Activated naive CD4-positive, alpha-beta T cell treated with anti-CD3 and anti-CD28 coated beads, Interleukin-2, amount 10 ng/mL, durations not matched to agents 7 days and 5 days (primary cell): ENCODE measurements at regions not wholly inside any gene's neighbourhood (a gene's known extent, or its start where the extent isn't known, plus 50 kb on each side); places are given as distances from the start of the nearest gene placed in this dataset.
"Not testable (repeated sequence)": the region's sequence is repeated elsewhere in the genome, so short reads cannot be mapped to it uniquely, and the experiment has no call there.

Source experiments
- CTCF ChIA-PET: fragments of 350-600 bp; sonication (Branson Sonifier 250); formaldehyde crosslinking; loops from one replicate; lab custom pipeline; 2021; ENCODE audit warnings: antibody characterized with exemption; lab: Charles Lee
- DNase-seq: peaks from one replicate; pipeline ENCODE4 v3.0.0-alpha.2; 2020
- H3K27ac Mint-ChIP-seq: one replicate; pipeline ENCODE4 v1.8.0; 2021; ENCODE audit warnings: mild to moderate bottlenecking, moderate library complexity, mixed read lengths
- H3K27me3 Mint-ChIP-seq: one replicate; pipeline ENCODE4 v1.8.0; 2021; ENCODE audit warnings: mild to moderate bottlenecking, mixed read lengths
- H3K36me3 Mint-ChIP-seq: one replicate; pipeline ENCODE4 v1.8.0; 2021; ENCODE audit warnings: mixed read lengths
- H3K4me1 Mint-ChIP-seq: one replicate; pipeline ENCODE4 v1.8.0; 2021; ENCODE audit warnings: mixed read lengths
- H3K4me3 Mint-ChIP-seq: one replicate; pipeline ENCODE4 v1.8.0; 2021; ENCODE audit warnings: mild to moderate bottlenecking, moderate library complexity, mixed read lengths
- H3K9me3 Mint-ChIP-seq: one replicate; pipeline ENCODE4 v1.8.0; 2021; ENCODE audit warnings: mixed read lengths

- H3K9me3 Mint-ChIP-seq = no peaks in the 10 kb centered on the region
- no peaks in the 10 kb centered on the region for H3K4me1 Mint-ChIP-seq
- H3K27me3 Mint-ChIP-seq = peaks cover 4% of the 10 kb centered on the region
- H3K36me3 Mint-ChIP-seq = no peaks in the 10 kb centered on the region
- DNase-seq = no peak
- H3K4me3 Mint-ChIP-seq = no peak overlapping the region
- H3K27ac Mint-ChIP-seq = no peak overlapping the region
- CTCF ChIA-PET = no interaction called here
Observed at GRCh38 chr11:134940441-134941126, 528.5 kb upstream of the B3GAT1 start.

- CTCF ChIA-PET = no interaction called here
- Mint-ChIP-seq H3K27me3 (peaks cover 4% of the 10 kb centered on the region), H3K36me3 (no peaks in the 10 kb centered on the region), H3K4me1 (no peaks in the 10 kb centered on the region), H3K4me3 (no peak overlapping the region), H3K27ac (no peak overlapping the region), H3K9me3 (no peaks in the 10 kb centered on the region)
- DNase-seq = no peak
Observed at GRCh38 chr11:134939905-134940304, 527.9 kb upstream of the B3GAT1 start.

- Mint-ChIP-seq H3K4me1 (no peaks in the 10 kb centered on the region), H3K27me3 (peaks cover 4% of the 10 kb centered on the region), H3K36me3 (no peaks in the 10 kb centered on the region)
Observed at GRCh38 chr11:134939031-134939430, 527.0 kb upstream of the B3GAT1 start.

GRCh38 chr11:134938212-134938611, 526.2 kb upstream of the B3GAT1 start:
- H3K9me3 Mint-ChIP-seq = peaks cover 2% of the 10 kb centered on the region
- CTCF ChIA-PET = no interaction called here
- no peaks in the 10 kb centered on the region for H3K4me1 Mint-ChIP-seq
- no peaks in the 10 kb centered on the region for H3K36me3 Mint-ChIP-seq
- H3K27me3 Mint-ChIP-seq = no peaks in the 10 kb centered on the region
- DNase-seq = no peak
- H3K4me3 Mint-ChIP-seq = no peak overlapping the region
- no peak overlapping the region for H3K27ac Mint-ChIP-seq

More at GRCh38 chr11:134939031-134939430, 527.0 kb upstream of the B3GAT1 start:
- no peak for DNase-seq
- Mint-ChIP-seq H3K27ac (no peak overlapping the region), H3K4me3 (no peak overlapping the region), H3K9me3 (no peaks in the 10 kb centered on the region)
- CTCF ChIA-PET = no interaction called here

- DNase-seq, H3K4me3 Mint-ChIP-seq, H3K27ac Mint-ChIP-seq, H3K36me3 Mint-ChIP-seq, CTCF ChIA-PET, H3K9me3 Mint-ChIP-seq, H3K27me3 Mint-ChIP-seq, H3K4me1 Mint-ChIP-seq: not testable (repeated sequence)
Observed at GRCh38 chr11:134937193-134937592, 525.2 kb upstream of the B3GAT1 start.

- CTCF ChIA-PET = no interaction called here
- Mint-ChIP-seq H3K4me3 (no peak overlapping the region), H3K36me3 (no peaks in the 10 kb centered on the region)
Observed at GRCh38 chr11:134932761-134933160, 520.7 kb upstream of the B3GAT1 start.

GRCh38 chr11:134925432-134925831, 513.4 kb upstream of the B3GAT1 start:
- CTCF ChIA-PET = no interaction called here
- H3K27ac Mint-ChIP-seq = no peak overlapping the region
- peaks cover 22% of the 10 kb centered on the region for H3K9me3 Mint-ChIP-seq
- peaks cover 4% of the 10 kb centered on the region for H3K27me3 Mint-ChIP-seq
- DNase-seq = no peak
- no peak overlapping the region for H3K4me3 Mint-ChIP-seq
- H3K36me3 Mint-ChIP-seq = no peaks in the 10 kb centered on the region
- no peaks in the 10 kb centered on the region for H3K4me1 Mint-ChIP-seq

More at GRCh38 chr11:134932761-134933160, 520.7 kb upstream of the B3GAT1 start:
- no peaks in the 10 kb centered on the region for H3K27me3 Mint-ChIP-seq
- peaks cover 16% of the 10 kb centered on the region for H3K9me3 Mint-ChIP-seq
- DNase-seq = no peak
- no peak overlapping the region for H3K27ac Mint-ChIP-seq
- H3K4me1 Mint-ChIP-seq = no peaks in the 10 kb centered on the region

GRCh38 chr11:134923441-134923840, 511.4 kb upstream of the B3GAT1 start:
- Mint-ChIP-seq H3K4me1 (no peaks in the 10 kb centered on the region), H3K27me3 (peaks cover 4% of the 10 kb centered on the region), H3K9me3 (peaks cover 11% of the 10 kb centered on the region), H3K36me3 (no peaks in the 10 kb centered on the region), H3K27ac (no peak overlapping the region), H3K4me3 (no peak overlapping the region)
- DNase-seq = no peak
- CTCF ChIA-PET = no interaction called here

- Mint-ChIP-seq H3K4me3 (no peak overlapping the region), H3K36me3 (no peaks in the 10 kb centered on the region), H3K4me1 (no peaks in the 10 kb centered on the region), H3K27ac (no peak overlapping the region), H3K9me3 (peaks cover 4% of the 10 kb centered on the region), H3K27me3 (peaks cover 4% of the 10 kb centered on the region)
- CTCF ChIA-PET = no interaction called here
- no peak for DNase-seq
Observed at GRCh38 chr11:134921938-134922337, 509.9 kb upstream of the B3GAT1 start.

- Mint-ChIP-seq H3K9me3 (peaks cover 3% of the 10 kb centered on the region), H3K36me3 (no peaks in the 10 kb centered on the region), H3K4me1 (no peaks in the 10 kb centered on the region), H3K27me3 (peaks cover 4% of the 10 kb centered on the region), H3K27ac (no peak overlapping the region), H3K4me3 (no peak overlapping the region)
- no peak for DNase-seq
- CTCF ChIA-PET = no interaction called here
Observed at GRCh38 chr11:134920851-134921608, 509.0 kb upstream of the B3GAT1 start.

- Mint-ChIP-seq H3K9me3 (no peaks in the 10 kb centered on the region), H3K4me1 (no peaks in the 10 kb centered on the region), H3K36me3 (no peaks in the 10 kb centered on the region), H3K27ac (no peak overlapping the region), H3K4me3 (no peak overlapping the region), H3K27me3 (no peaks in the 10 kb centered on the region)
- no peak for DNase-seq
- CTCF ChIA-PET = no interaction called here
Observed at GRCh38 chr11:134916421-134917213, 504.6 kb upstream of the B3GAT1 start.

- Mint-ChIP-seq H3K9me3 (no peaks in the 10 kb centered on the region), H3K4me3 (no peak overlapping the region), H3K4me1 (no peaks in the 10 kb centered on the region), H3K36me3 (no peaks in the 10 kb centered on the region), H3K27me3 (no peaks in the 10 kb centered on the region), H3K27ac (no peak overlapping the region)
- CTCF ChIA-PET = no interaction called here
- DNase-seq = no peak
Observed at GRCh38 chr11:134915881-134916280, 503.8 kb upstream of the B3GAT1 start.

- no peak overlapping the region for H3K4me3 Mint-ChIP-seq
- CTCF ChIA-PET = no interaction called here
Observed at GRCh38 chr11:134915212-134915611, 503.2 kb upstream of the B3GAT1 start.

GRCh38 chr11:134913999-134914590, 502.1 kb upstream of the B3GAT1 start:
- DNase-seq = no peak
- CTCF ChIA-PET = no interaction called here
- no peaks in the 10 kb centered on the region for H3K36me3 Mint-ChIP-seq
- H3K27me3 Mint-ChIP-seq = no peaks in the 10 kb centered on the region
- no peak overlapping the region for H3K27ac Mint-ChIP-seq
- H3K4me1 Mint-ChIP-seq = no peaks in the 10 kb centered on the region
- H3K9me3 Mint-ChIP-seq = no peaks in the 10 kb centered on the region
- H3K4me3 Mint-ChIP-seq = no peak overlapping the region

More at GRCh38 chr11:134915212-134915611, 503.2 kb upstream of the B3GAT1 start:
- no peaks in the 10 kb centered on the region for H3K9me3 Mint-ChIP-seq
- no peaks in the 10 kb centered on the region for H3K27me3 Mint-ChIP-seq
- H3K36me3 Mint-ChIP-seq = no peaks in the 10 kb centered on the region
- no peak for DNase-seq
- no peak overlapping the region for H3K27ac Mint-ChIP-seq
- H3K4me1 Mint-ChIP-seq = no peaks in the 10 kb centered on the region
